Thoracic aorta (tissue), 2 donors: ENCODE measurements at regions not wholly inside any gene's neighbourhood (a gene's known extent, or its start where the extent isn't known, plus 50 kb on each side); places are given as distances from the start of the nearest gene placed in this dataset.

Source experiments
- ATAC-seq: fragments of 150-250 bp; one replicate; pipeline ENCODE4 v1.8.0; 2017; ENCODE audit warnings: low read depth; ENCODE audit not compliant: insufficient number of reproducible peaks, low FRiP score
- DNase-seq: peaks from one replicate; pipeline ENCODE4 v3.0.0-alpha.2; 2020; ENCODE audit warnings: low spot score
- H3K27ac ChIP-seq, 2 donors: fragments of 200-600 bp; sonication (generic); 1 replicate in 1 of 2; 2 replicates in 1 of 2; pipeline ENCODE4 v1.5.1; 2016; ENCODE audit warnings: mild to moderate bottlenecking in 2 of 2, moderate library complexity in 2 of 2
- H3K27me3 ChIP-seq: fragments of 200-600 bp; sonication (generic); replicated peaks from 2 replicates; pipeline ENCODE4 v1.6.0; 2016; ENCODE audit warnings: mild to moderate bottlenecking; ENCODE audit not compliant: insufficient read depth
- H3K36me3 ChIP-seq: fragments of 200-600 bp; sonication (generic); one replicate; pipeline ENCODE4 v1.5.1; 2016
- H3K4me1 ChIP-seq, 2 donors: fragments of 200-600 bp; sonication (generic); 1 replicate in 1 of 2; 2 replicates in 1 of 2; pipeline versions ENCODE4 v1.5.1 to v1.6.0; 2016; ENCODE audit warnings: low read depth in 2 of 2, mild to moderate bottlenecking in 1 of 2; ENCODE audit not compliant: control insufficient read depth in 1 of 2
- H3K4me3 ChIP-seq: fragments of 200-600 bp; sonication (generic); 2 replicates; pipeline ENCODE4 v1.5.1; 2016; ENCODE audit warnings: mild to moderate bottlenecking
- H3K9me3 ChIP-seq: fragments of 200-600 bp; sonication (generic); 2 replicates; pipeline ENCODE4 v1.5.1; 2016
- TF ChIP-seq, protein P1 (sequence below): fragments of 200-600 bp; sonication (generic); IDR thresholded peaks from one replicate; pipeline ENCODE4 v1.5.1; 2019; ENCODE audit warnings: antibody characterized with exemption

DNA sequence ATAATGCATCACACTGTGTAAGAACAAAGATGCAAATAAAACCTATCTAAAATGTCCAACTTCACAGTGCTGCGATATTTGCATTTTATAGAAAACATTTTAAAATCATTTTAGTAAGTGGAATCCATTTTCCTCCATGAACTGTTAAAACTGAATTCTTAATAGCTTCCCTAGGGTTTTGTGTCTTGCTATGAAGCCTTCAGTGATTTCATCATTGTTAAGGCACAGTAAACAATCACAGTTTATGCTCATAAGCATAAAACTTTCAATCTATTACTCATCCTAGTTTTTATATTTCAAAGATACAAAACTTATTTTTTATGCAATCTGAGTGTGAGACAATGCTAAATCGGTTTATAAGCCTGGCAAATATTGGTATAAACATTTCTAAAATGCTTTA lies 509.7 kb downstream of the TUSC7 start:
- no peaks in the 10 kb centered on the region for H3K36me3 ChIP-seq
- no peak overlapping the region for H3K27ac ChIP-seq
- H3K9me3 ChIP-seq, result no peaks in the 10 kb centered on the region
- H3K27me3 ChIP-seq, result no peaks in the 10 kb centered on the region
- TF ChIP-seq, protein P1, sequence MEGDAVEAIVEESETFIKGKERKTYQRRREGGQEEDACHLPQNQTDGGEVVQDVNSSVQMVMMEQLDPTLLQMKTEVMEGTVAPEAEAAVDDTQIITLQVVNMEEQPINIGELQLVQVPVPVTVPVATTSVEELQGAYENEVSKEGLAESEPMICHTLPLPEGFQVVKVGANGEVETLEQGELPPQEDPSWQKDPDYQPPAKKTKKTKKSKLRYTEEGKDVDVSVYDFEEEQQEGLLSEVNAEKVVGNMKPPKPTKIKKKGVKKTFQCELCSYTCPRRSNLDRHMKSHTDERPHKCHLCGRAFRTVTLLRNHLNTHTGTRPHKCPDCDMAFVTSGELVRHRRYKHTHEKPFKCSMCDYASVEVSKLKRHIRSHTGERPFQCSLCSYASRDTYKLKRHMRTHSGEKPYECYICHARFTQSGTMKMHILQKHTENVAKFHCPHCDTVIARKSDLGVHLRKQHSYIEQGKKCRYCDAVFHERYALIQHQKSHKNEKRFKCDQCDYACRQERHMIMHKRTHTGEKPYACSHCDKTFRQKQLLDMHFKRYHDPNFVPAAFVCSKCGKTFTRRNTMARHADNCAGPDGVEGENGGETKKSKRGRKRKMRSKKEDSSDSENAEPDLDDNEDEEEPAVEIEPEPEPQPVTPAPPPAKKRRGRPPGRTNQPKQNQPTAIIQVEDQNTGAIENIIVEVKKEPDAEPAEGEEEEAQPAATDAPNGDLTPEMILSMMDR, result no peak
- no peak overlapping the region for H3K4me3 ChIP-seq
- H3K4me1 ChIP-seq, result no peaks in the 10 kb centered on the region
- DNase-seq (no peak), ATAC-seq (no peak)

DNA sequence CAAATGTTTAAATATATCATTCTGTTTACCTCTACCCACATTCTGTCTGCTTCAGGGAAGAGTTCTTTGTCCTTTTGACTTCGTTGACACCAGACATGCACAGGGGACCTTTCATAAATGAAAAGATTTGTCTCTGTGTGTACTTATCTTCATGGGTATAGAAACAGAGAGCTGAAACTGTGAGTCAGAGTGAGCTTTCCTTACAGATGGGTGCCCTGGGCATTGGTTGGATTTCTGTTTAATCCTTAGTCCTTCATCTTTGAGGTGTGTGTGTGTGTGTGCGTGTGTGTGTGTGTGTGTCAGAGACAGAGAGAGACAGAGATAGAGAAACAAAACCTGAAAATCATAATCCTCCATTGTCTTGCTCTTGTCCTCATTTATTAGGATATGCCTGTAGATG lies 517.4 kb downstream of the TUSC7 start:
- no peaks in the 10 kb centered on the region for H3K9me3 ChIP-seq
- H3K27me3 ChIP-seq, result no peaks in the 10 kb centered on the region
- no peak overlapping the region for H3K27ac ChIP-seq
- DNase-seq (no peak), ATAC-seq (no peak)
- no peaks in the 10 kb centered on the region for H3K36me3 ChIP-seq
- TF ChIP-seq, protein P1, result no peak
- H3K4me3 ChIP-seq, result no peak overlapping the region
- H3K4me1 ChIP-seq, result no peaks in the 10 kb centered on the region

DNA sequence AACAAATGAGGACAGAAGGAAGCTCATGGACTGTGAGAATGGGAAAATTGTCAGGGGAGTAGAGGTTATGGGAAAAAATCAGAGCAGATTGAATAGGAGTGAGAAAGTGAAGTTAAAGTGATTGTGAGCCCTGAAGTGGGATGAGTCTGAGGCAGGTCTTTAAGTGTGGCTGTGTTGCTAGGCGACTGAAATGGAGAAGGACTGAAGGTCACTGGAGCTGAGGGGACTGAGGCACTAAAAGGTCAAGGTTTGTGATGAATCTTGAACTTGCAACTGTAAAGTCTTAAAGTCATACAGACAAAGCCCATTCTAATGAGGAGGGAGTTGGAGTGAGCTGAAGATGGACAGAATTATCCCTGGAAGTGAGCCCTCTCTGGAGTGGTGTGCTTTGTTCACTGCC lies 518.9 kb downstream of the TUSC7 start:
- H3K36me3 ChIP-seq, result no peaks in the 10 kb centered on the region
- DNase-seq (no peak), ATAC-seq (no peak)
- TF ChIP-seq, protein P1, result no peak
- H3K27ac ChIP-seq, result no peak overlapping the region
- no peaks in the 10 kb centered on the region for H3K27me3 ChIP-seq
- no peak overlapping the region for H3K4me3 ChIP-seq
- no peaks in the 10 kb centered on the region for H3K4me1 ChIP-seq
- H3K9me3 ChIP-seq, result no peaks in the 10 kb centered on the region

DNA sequence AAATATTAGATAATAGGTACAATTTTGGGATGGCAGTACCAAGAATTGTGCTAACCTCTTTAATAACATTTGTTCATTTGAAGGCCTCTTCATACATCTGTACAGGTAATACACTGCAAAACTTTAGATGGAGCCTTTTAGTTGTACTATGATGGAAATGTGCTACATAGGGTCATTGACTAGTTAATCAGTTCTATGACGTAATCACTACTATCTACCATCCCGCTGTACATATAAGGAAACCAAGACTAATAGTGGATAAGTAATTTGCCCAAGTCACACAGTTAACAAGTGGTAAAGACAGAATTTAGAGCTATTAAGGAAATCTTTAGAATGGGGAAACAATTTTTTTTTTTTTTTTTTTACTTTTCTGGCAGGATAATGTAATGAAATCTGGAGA lies 521.3 kb downstream of the TUSC7 start:
- Histone ChIP-seq H3K4me1 (no peaks in the 10 kb centered on the region), H3K9me3 (no peaks in the 10 kb centered on the region), H3K27me3 (no peaks in the 10 kb centered on the region), H3K36me3 (no peaks in the 10 kb centered on the region), H3K4me3 (no peak overlapping the region), H3K27ac (no peak overlapping the region)
- TF ChIP-seq, protein P1, result no peak
- no peak for DNase-seq
- no peak for ATAC-seq

DNA sequence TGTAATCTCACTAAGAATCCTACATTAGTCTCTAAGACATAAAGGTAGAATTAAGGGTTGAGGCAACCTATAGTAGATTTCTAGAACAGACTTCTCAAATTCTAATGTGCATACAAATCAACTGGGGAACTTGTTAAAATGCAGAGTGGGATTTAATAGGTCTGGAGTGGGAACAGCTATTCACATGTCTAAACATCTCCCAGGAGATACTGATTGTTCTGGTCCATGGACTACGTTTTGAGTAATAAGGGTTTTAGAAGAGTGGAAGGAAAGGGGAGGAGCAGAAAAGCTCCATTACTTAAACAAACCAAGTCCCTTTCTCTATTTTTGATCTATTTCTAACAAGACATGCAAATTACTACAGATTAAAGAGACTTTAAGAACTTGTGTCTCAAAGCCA lies 524.8 kb downstream of the TUSC7 start:
- H3K36me3 ChIP-seq, result no peaks in the 10 kb centered on the region
- no peak overlapping the region for H3K4me3 ChIP-seq
- H3K27me3 ChIP-seq, result no peaks in the 10 kb centered on the region
- TF ChIP-seq, protein P1, result no peak
- no peaks in the 10 kb centered on the region for H3K9me3 ChIP-seq
- DNase-seq (no peak), ATAC-seq (no peak)
- H3K27ac ChIP-seq, result no peak overlapping the region
- no peaks in the 10 kb centered on the region for H3K4me1 ChIP-seq
